ENCODE measurements at regions not wholly inside any gene's neighbourhood (a gene's known extent, or its start where the extent isn't known, plus 50 kb on each side); places are given as distances from the start of the nearest gene placed in this dataset.
A peak's percentile ranks its signal among the peaks of the same experiment; 100 is the strongest.

DNA sequence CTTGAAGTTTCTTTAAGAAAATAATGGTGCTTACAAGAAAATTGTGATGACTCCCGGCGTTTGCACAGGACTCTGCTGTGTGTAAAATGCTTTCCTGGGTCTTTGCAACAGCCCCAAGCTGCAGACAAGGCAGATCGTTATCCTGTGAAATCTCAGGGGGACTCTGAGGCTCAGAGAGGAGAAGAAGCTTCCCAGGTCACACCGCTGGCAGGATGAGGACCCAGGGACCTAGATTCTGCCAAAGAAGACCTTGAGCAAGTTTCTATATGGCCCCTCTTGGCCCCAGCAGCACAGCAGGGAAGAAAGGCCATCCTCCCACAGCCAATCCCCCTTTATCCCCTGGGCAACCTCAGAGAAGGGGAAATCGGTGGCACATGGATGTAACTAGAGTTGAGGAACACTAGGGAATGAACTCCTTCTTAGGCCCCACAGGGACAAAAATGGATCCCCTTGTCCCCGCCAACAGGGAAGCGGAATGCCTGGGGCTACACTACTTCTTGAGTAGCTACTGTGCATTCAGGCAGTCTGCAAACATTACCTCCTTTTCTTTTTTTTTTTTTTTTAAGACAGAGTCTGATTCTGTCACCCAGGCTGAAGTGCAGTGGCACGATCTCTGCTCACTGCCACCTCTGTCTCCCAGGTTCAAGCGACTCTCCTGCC lies 72.8 kb downstream of the CPN2 start:
- TF ChIP-seq, protein P1, sequence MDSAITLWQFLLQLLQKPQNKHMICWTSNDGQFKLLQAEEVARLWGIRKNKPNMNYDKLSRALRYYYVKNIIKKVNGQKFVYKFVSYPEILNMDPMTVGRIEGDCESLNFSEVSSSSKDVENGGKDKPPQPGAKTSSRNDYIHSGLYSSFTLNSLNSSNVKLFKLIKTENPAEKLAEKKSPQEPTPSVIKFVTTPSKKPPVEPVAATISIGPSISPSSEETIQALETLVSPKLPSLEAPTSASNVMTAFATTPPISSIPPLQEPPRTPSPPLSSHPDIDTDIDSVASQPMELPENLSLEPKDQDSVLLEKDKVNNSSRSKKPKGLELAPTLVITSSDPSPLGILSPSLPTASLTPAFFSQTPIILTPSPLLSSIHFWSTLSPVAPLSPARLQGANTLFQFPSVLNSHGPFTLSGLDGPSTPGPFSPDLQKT (IDR thresholded peaks at IDR 0.05; ENCODE audit: borderline replicate concordance, low read depth, low read length): no peak
- no peak for TF ChIP-seq SCRT2 (tag by site-specific recombination; IDR thresholded peaks at IDR 0.05)
- TF ChIP-seq ZNF623 (tag by site-specific recombination; IDR thresholded peaks at IDR 0.05): no peak
- CTCF ChIA-PET: no interaction called here
- H3K4me3 ChIP-seq (ENCODE audit: low read depth, low read length): no peak overlapping the region
- no peaks in the 10 kb centered on the region for H3K9me3 ChIP-seq (ENCODE audit: control insufficient read depth, insufficient read depth, low read depth, low read length)
- H3K4me1 ChIP-seq (ENCODE audit: control insufficient read depth, insufficient read depth, low read length): no peaks in the 10 kb centered on the region; the same call in 1 of the 2 replicates
- no peaks in the 10 kb centered on the region for H3K36me3 ChIP-seq (ENCODE audit: control insufficient read depth in 2 of 2, insufficient read depth in 1 of 2, low read length in 2 of 2)
- H3K27ac ChIP-seq (ENCODE audit: extremely low read depth, low read depth, low read length): no peak overlapping the region
- POLR2A ChIA-PET: no interaction called here

GRCh38 chr3:194279101-194279500 lies 72.0 kb downstream of the CPN2 start:
- Histone ChIP-seq H3K27ac (ENCODE audit: extremely low read depth, low read depth, low read length) (no peak overlapping the region), H3K9me3 (ENCODE audit: control insufficient read depth, insufficient read depth, low read depth, low read length) (no peaks in the 10 kb centered on the region), H3K36me3 (ENCODE audit: control insufficient read depth in 2 of 2, insufficient read depth in 1 of 2, low read length in 2 of 2) (no peaks in the 10 kb centered on the region), H3K4me3 (ENCODE audit: low read depth, low read length) (no peak overlapping the region), H3K4me1 (ENCODE audit: control insufficient read depth, insufficient read depth, low read length) (no peaks in the 10 kb centered on the region; the same call in 1 of the 2 replicates)
- ChIA-PET CTCF (interaction anchor here (0.7 kb wide), 1 partner anchor 521 kb away, joined by 3 read pairs; no protein-coding TSS in a partner anchor), POLR2A (no interaction called here)
- no peak for TF ChIP-seq ZNF335 (tag by site-specific recombination; conservative IDR thresholded peaks at IDR 0.05)
- TF ChIP-seq BCL11B (tag by site-specific recombination; IDR thresholded peaks at IDR 0.05; ENCODE audit: low read depth): no peak
- no peak for TF ChIP-seq ZNF433 (tag by site-specific recombination; IDR thresholded peaks at IDR 0.05; ENCODE audit: low read depth)
- TF ChIP-seq ZSCAN18 (tag by site-specific recombination; IDR thresholded peaks at IDR 0.05): no peak
- no peak for TF ChIP-seq ZNF561 (tag by site-specific recombination; IDR thresholded peaks at IDR 0.05; ENCODE audit: borderline replicate concordance)
- TF ChIP-seq ZNF366 (tag by site-specific recombination; conservative IDR thresholded peaks at IDR 0.05): no peak
- TF ChIP-seq ZNF560 (tag by site-specific recombination; IDR thresholded peaks at IDR 0.05; ENCODE audit: borderline replicate concordance): no peak
- no peak for TF ChIP-seq ZNF2 (tag by site-specific recombination; IDR thresholded peaks at IDR 0.05)
- TF ChIP-seq ZNF311 (tag by site-specific recombination; IDR thresholded peaks at IDR 0.05; ENCODE audit: borderline replicate concordance): no peak

- CTCF ChIA-PET: interaction anchor here (0.7 kb wide), 1 partner anchor 522 kb away, joined by 3 read pairs; no protein-coding TSS in a partner anchor
These were observed 71.3 kb downstream of the CPN2 start for GRCh38 chr3:194279701-194280360.

GRCh38 chr3:194280777-194281176 lies 70.4 kb downstream of the CPN2 start:
- Histone ChIP-seq H3K9me3 (ENCODE audit: control insufficient read depth, insufficient read depth, low read depth, low read length) (no peaks in the 10 kb centered on the region), H3K4me3 (ENCODE audit: low read depth, low read length) (no peak overlapping the region), H3K4me1 (ENCODE audit: control insufficient read depth, insufficient read depth, low read length) (no peaks in the 10 kb centered on the region; the same call in 1 of the 2 replicates), H3K27ac (ENCODE audit: extremely low read depth, low read depth, low read length) (no peak overlapping the region), H3K36me3 (ENCODE audit: control insufficient read depth in 2 of 2, insufficient read depth in 1 of 2, low read length in 2 of 2) (no peaks in the 10 kb centered on the region)
- ChIA-PET POLR2A (no interaction called here), CTCF (interaction anchor here (0.6 kb wide), 1 partner anchor 381 kb away, joined by 5 read pairs; no protein-coding TSS in a partner anchor)
- TF ChIP-seq, protein P2, sequence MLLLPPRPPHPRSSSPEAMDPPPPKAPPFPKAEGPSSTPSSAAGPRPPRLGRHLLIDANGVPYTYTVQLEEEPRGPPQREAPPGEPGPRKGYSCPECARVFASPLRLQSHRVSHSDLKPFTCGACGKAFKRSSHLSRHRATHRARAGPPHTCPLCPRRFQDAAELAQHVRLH (tag by site-specific recombination; IDR thresholded peaks at IDR 0.05): no peak
- TF ChIP-seq ZBTB21 (tag by site-specific recombination; IDR thresholded peaks at IDR 0.05) (no peak), ZNF48 (tag by site-specific recombination; IDR thresholded peaks at IDR 0.05) (no peak), ZNF211 (tag by site-specific recombination; IDR thresholded peaks at IDR 0.05; ENCODE audit: low read depth) (no peak), BCL11B (tag by site-specific recombination; IDR thresholded peaks at IDR 0.05; ENCODE audit: low read depth) (no peak), ATF2 (tag by site-specific recombination; IDR thresholded peaks at IDR 0.05; ENCODE audit: low read depth) (no peak), SCRT2 (tag by site-specific recombination; IDR thresholded peaks at IDR 0.05) (no peak), IKZF3 (tag by site-specific recombination; IDR thresholded peaks at IDR 0.05) (no peak)
- TF ChIP-seq, protein P3, sequence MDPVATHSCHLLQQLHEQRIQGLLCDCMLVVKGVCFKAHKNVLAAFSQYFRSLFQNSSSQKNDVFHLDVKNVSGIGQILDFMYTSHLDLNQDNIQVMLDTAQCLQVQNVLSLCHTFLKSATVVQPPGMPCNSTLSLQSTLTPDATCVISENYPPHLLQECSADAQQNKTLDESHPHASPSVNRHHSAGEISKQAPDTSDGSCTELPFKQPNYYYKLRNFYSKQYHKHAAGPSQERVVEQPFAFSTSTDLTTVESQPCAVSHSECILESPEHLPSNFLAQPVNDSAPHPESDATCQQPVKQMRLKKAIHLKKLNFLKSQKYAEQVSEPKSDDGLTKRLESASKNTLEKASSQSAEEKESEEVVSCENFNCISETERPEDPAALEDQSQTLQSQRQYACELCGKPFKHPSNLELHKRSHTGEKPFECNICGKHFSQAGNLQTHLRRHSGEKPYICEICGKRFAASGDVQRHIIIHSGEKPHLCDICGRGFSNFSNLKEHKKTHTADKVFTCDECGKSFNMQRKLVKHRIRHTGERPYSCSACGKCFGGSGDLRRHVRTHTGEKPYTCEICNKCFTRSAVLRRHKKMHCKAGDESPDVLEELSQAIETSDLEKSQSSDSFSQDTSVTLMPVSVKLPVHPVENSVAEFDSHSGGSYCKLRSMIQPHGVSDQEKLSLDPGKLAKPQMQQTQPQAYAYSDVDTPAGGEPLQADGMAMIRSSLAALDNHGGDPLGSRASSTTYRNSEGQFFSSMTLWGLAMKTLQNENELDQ (tag by site-specific recombination; IDR thresholded peaks at IDR 0.05; ENCODE audit: low read depth): no peak

More at GRCh38 chr3:194279701-194280360, 71.3 kb downstream of the CPN2 start:
- H3K4me3 ChIP-seq (ENCODE audit: low read depth, low read length): no peak overlapping the region
- no peaks in the 10 kb centered on the region for H3K36me3 ChIP-seq (ENCODE audit: control insufficient read depth in 2 of 2, insufficient read depth in 1 of 2, low read length in 2 of 2)
- TF ChIP-seq PRDM1 (tag by site-specific recombination; IDR thresholded peaks at IDR 0.05) (peak; percentile 49; the same call in 1 of the 2 replicates), ZNF701 (tag by site-specific recombination; IDR thresholded peaks at IDR 0.05) (no peak)
- no peak overlapping the region for H3K27ac ChIP-seq (ENCODE audit: extremely low read depth, low read depth, low read length)
- POLR2A ChIA-PET: no interaction called here
- H3K9me3 ChIP-seq (ENCODE audit: control insufficient read depth, insufficient read depth, low read depth, low read length): no peaks in the 10 kb centered on the region
- H3K4me1 ChIP-seq (ENCODE audit: control insufficient read depth, insufficient read depth, low read length): no peaks in the 10 kb centered on the region; the same call in 1 of the 2 replicates
